ENCODE measurements at regions not wholly inside any gene's neighbourhood (a gene's known extent, or its start where the extent isn't known, plus 50 kb on each side); places are given as distances from the start of the nearest gene placed in this dataset.

DNA sequence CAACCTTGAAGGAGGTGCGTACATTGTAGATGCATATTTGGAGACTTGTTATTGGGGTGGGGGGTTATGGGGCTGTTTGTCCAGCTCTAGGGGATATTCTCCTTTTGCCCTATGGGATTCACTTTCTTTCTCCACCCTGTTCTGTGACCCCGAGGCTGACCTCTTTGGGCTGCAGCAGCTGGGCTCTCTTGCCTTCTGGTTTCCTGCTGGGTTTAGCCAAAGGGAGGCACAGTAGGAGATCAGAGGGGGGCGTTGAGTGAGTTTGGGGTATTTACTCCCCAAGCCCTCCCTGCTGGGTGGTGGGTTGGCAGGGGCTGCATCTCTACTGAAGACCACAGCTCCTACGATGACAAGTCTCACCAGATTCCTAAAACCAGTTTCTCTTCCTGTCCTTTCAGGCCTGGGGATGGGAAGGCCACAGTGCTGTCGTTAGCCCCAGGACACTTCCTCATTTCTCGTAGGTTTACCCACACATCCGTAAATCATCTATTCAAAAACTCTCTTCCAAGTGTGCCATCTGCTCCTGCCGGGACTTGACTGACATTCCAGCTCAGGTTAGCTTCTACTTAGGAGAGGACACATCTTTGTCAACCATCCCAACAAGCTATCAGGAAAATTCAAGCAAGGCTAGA is 127.1 kb downstream of the TMEM30B start:
- Histone ChIP-seq H3K4me3 (ENCODE audit: low read depth, low read length) (no peak overlapping the region), H3K4me2 (ENCODE audit: low read length) (no peak overlapping the region), H2AFZ (no peak overlapping the region), H3K9me3 (ENCODE audit: control insufficient read depth, low read length) (no peaks in the 10 kb centered on the region), H3K27ac (no peak overlapping the region), H3K36me3 (ENCODE audit: control insufficient read depth, insufficient read depth, low read length) (no peaks in the 10 kb centered on the region), H3K27me3 (ENCODE audit: control insufficient read depth, insufficient read depth, low read length) (no peaks in the 10 kb centered on the region), H3K79me2 (no peaks in the 10 kb centered on the region), H3K4me1 (peaks cover 3% of the 10 kb centered on the region), H3K9ac (no peak overlapping the region)
- TF ChIP-seq, protein P1, sequence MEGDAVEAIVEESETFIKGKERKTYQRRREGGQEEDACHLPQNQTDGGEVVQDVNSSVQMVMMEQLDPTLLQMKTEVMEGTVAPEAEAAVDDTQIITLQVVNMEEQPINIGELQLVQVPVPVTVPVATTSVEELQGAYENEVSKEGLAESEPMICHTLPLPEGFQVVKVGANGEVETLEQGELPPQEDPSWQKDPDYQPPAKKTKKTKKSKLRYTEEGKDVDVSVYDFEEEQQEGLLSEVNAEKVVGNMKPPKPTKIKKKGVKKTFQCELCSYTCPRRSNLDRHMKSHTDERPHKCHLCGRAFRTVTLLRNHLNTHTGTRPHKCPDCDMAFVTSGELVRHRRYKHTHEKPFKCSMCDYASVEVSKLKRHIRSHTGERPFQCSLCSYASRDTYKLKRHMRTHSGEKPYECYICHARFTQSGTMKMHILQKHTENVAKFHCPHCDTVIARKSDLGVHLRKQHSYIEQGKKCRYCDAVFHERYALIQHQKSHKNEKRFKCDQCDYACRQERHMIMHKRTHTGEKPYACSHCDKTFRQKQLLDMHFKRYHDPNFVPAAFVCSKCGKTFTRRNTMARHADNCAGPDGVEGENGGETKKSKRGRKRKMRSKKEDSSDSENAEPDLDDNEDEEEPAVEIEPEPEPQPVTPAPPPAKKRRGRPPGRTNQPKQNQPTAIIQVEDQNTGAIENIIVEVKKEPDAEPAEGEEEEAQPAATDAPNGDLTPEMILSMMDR (IDR thresholded peaks at IDR 0.05): no peak

DNA sequence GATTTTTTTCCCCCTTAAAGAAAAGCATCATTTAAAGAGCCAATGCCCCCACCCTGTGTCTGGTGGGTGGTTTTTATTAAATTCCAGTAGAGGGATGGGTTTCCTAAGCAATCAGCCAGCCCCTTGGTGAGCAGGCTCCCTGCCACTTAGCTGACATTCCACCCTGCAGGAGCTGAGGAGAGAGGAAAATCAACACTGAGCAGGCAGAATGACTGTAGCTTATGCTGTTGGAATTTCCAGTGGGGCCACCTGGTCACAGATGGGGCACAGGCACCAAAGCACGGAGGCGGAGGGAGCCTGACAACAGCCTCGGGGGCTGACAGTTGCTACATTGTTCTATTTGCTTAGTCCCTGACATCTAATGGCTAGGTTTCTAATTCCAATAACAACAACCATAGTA is 127.7 kb downstream of the TMEM30B start:
- Histone ChIP-seq H3K4me3 (ENCODE audit: low read depth, low read length) (no peak overlapping the region), H3K4me1 (peaks cover 3% of the 10 kb centered on the region), H3K79me2 (no peaks in the 10 kb centered on the region), H2AFZ (no peak overlapping the region), H3K36me3 (ENCODE audit: control insufficient read depth, insufficient read depth, low read length) (no peaks in the 10 kb centered on the region), H3K27me3 (ENCODE audit: control insufficient read depth, insufficient read depth, low read length) (no peaks in the 10 kb centered on the region), H3K9me3 (ENCODE audit: control insufficient read depth, low read length) (no peaks in the 10 kb centered on the region), H3K4me2 (ENCODE audit: low read length) (no peak overlapping the region), H3K27ac (no peak overlapping the region), H3K9ac (no peak overlapping the region)
- TF ChIP-seq, protein P1 (IDR thresholded peaks at IDR 0.05): no peak

DNA sequence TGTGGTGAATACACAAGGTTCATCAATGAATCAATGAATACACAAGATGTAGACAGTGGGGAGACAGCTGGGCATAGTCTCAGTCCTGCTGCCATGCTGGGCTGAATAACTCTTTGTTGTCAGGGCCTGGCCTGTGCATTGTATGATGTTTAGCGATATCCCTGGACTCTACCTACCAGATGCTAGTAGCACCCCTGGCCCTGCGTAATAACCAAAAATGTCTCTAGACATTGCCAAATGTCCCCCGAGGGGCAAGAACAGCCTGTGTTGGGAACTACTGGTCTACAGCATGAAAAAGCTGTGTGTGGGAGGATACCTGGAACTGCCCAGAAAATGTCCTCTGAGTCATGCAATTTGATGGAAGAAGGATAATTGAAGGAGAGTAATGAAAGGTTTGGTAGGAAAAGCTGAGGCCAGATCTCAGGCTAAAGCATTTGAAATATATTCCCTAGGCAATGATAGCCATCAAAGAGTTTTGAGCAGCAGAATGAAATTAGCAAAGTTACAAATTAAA is 128.2 kb downstream of the TMEM30B start:
- no peaks in the 10 kb centered on the region for H3K79me2 ChIP-seq
- TF ChIP-seq, protein P1 (IDR thresholded peaks at IDR 0.05): no peak
- H3K9me3 ChIP-seq (ENCODE audit: control insufficient read depth, low read length): no peaks in the 10 kb centered on the region
- no peak overlapping the region for H3K4me3 ChIP-seq (ENCODE audit: low read depth, low read length)
- H3K9ac ChIP-seq: no peak overlapping the region
- no peak overlapping the region for H2AFZ ChIP-seq
- no peaks in the 10 kb centered on the region for H3K36me3 ChIP-seq (ENCODE audit: control insufficient read depth, insufficient read depth, low read length)
- H3K27me3 ChIP-seq (ENCODE audit: control insufficient read depth, insufficient read depth, low read length): no peaks in the 10 kb centered on the region
- no peak overlapping the region for H3K4me2 ChIP-seq (ENCODE audit: low read length)
- H3K4me1 ChIP-seq: peaks cover 3% of the 10 kb centered on the region
- H3K27ac ChIP-seq: no peak overlapping the region

DNA sequence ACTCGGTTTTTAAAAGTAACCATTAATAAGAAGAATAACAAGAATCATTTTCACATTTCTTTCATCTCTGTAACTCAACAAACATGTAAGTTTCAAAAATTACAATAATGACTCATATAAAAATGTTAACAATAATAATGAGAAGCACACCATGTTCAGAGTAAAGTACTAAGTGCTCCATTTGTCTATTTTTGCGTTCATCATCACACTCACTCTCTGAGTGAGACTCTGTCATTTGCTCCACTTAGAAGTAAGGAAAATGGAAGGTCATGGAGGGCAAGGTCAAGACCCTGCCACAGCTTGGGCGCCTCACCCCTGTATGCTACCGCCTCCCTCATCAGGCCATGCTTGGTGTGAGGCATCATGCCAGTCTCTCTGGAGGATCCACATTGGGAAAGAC is 129.9 kb downstream of the TMEM30B start:
- H3K4me1 ChIP-seq: no peaks in the 10 kb centered on the region
- no peaks in the 10 kb centered on the region for H3K79me2 ChIP-seq
- H3K9ac ChIP-seq: no peak overlapping the region
- no peak overlapping the region for H3K4me3 ChIP-seq (ENCODE audit: low read depth, low read length)
- H3K4me2 ChIP-seq (ENCODE audit: low read length): no peak overlapping the region
- no peaks in the 10 kb centered on the region for H3K36me3 ChIP-seq (ENCODE audit: control insufficient read depth, insufficient read depth, low read length)
- TF ChIP-seq, protein P1 (IDR thresholded peaks at IDR 0.05): no peak
- H2AFZ ChIP-seq: no peak overlapping the region
- H3K27me3 ChIP-seq (ENCODE audit: control insufficient read depth, insufficient read depth, low read length): no peaks in the 10 kb centered on the region
- no peak overlapping the region for H3K27ac ChIP-seq
- no peaks in the 10 kb centered on the region for H3K9me3 ChIP-seq (ENCODE audit: control insufficient read depth, low read length)

DNA sequence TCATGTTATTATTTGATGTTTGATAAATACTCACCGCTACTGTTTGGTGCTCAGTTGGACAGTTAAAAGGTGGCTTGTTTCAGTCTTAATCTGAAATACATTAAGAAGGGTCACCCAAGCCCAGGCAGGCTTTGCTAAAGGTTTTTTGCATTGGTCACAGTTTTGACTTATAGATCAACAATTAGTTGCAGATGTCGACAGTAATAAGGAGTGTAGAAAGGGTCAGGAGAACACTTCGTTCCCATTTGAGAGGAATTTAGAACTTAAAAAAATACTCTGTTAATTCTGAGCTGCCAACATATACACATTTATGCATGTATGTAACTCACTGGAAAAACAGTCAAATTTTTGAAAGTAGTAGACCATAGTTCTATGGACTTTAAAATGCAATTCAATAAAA is 130.3 kb downstream of the TMEM30B start:
- H3K4me1 ChIP-seq: peaks cover under 1% of the 10 kb centered on the region
- H3K4me3 ChIP-seq (ENCODE audit: low read depth, low read length): no peak overlapping the region
- no peaks in the 10 kb centered on the region for H3K9me3 ChIP-seq (ENCODE audit: control insufficient read depth, low read length)
- no peaks in the 10 kb centered on the region for H3K36me3 ChIP-seq (ENCODE audit: control insufficient read depth, insufficient read depth, low read length)
- no peak overlapping the region for H3K9ac ChIP-seq
- H3K27me3 ChIP-seq (ENCODE audit: control insufficient read depth, insufficient read depth, low read length): no peaks in the 10 kb centered on the region
- no peaks in the 10 kb centered on the region for H3K79me2 ChIP-seq
- H2AFZ ChIP-seq: no peak overlapping the region
- H3K27ac ChIP-seq: no peak overlapping the region
- no peak overlapping the region for H3K4me2 ChIP-seq (ENCODE audit: low read length)
- TF ChIP-seq, protein P1 (IDR thresholded peaks at IDR 0.05): no peak
